Right cardiac atrium (tissue), 5 donors: ENCODE measurements at regions not wholly inside any gene's neighbourhood (a gene's known extent, or its start where the extent isn't known, plus 50 kb on each side); places are given as distances from the start of the nearest gene placed in this dataset.
A peak's percentile ranks its signal among the peaks of the same experiment; 100 is the strongest.

Source experiments
- ATAC-seq, 2 donors: fragments of 200-7000 bp; cut with Tn5 transposase; one replicate each; pipeline versions ENCODE4 v1.8.0 to v1.9.1; 2020; ENCODE audit warnings: moderate library complexity in 2 of 2, mild to moderate bottlenecking in 1 of 2
- DNase-seq, 3 donors: peaks; one replicate each; pipeline ENCODE4 v3.0.0-alpha.2; 2020
- H3K27ac ChIP-seq: one replicate; pipeline ENCODE4 v1.5.1; 2013; ENCODE audit warnings: mild to moderate bottlenecking, low read length, control low read depth, moderate library complexity
- H3K27me3 ChIP-seq: one replicate; pipeline ENCODE4 v1.6.1; 2013; ENCODE audit not compliant: control insufficient read depth, insufficient read depth
- H3K4me1 ChIP-seq: one replicate; pipeline ENCODE4 v1.6.1; 2013; ENCODE audit warnings: low read length; ENCODE audit not compliant: control insufficient read depth, insufficient read depth
- H3K4me3 ChIP-seq: one replicate; pipeline ENCODE4 v1.5.1; 2013; ENCODE audit warnings: low read length, control low read depth
- H3K9me3 ChIP-seq: one replicate; pipeline ENCODE4 v1.6.1; 2013; ENCODE audit warnings: low read length; ENCODE audit not compliant: control insufficient read depth
- WGBS: extraction: QIAGEN DNeasy Blood & Tissue Kit; methylation state at CpG from one replicate; pipeline ENCODE4 v1.1.7; 2013; 5-methylcytosine and 5-hydroxymethylcytosine counted together
- intact Hi-C, 4 donors: fragments of 100-400 bp; cut with DNase I; formaldehyde crosslinking; loops; one replicate each; pipeline versions ENCODE4 v1.11.0 to v1.14.0; 2022 to 2023
- donor health status: healthy with polysubstance abuse.
- donor health status: DM: no; HTN: yes; CAD: no.
- donor health status: DM: no; HTN: no; CAD: no.
- donor health status: DM: no; HTN: yes; CAD: no; lungs with severe emphysema.
- donor health status: DM: yes; HTN: yes; CAD: no.

GRCh38 chr13:42400188-42400833 lies 128.4 kb downstream of the AKAP11 start:
- intact Hi-C loops: no loop called here
- Histone ChIP-seq H3K4me1 (no peaks in the 10 kb centered on the region), H3K27ac (no peak overlapping the region), H3K9me3 (no peaks in the 10 kb centered on the region), H3K4me3 (no peak overlapping the region), H3K27me3 (no peaks in the 10 kb centered on the region)
- 76% methylated on average over 1 of the region's 1 CpG for WGBS
- no peak for ATAC-seq
- no peak for DNase-seq

- Histone ChIP-seq H3K27me3 (no peaks in the 10 kb centered on the region), H3K27ac (no peak overlapping the region), H3K9me3 (no peaks in the 10 kb centered on the region), H3K4me3 (no peak overlapping the region), H3K4me1 (no peaks in the 10 kb centered on the region)
- intact Hi-C loops: no loop called here
- 92% methylated on average over 3 of the region's 3 CpGs for WGBS
- no peak for DNase-seq
- ATAC-seq: no peak
Measured at GRCh38 chr13:42401376-42401775, 129.4 kb downstream of the AKAP11 start.

GRCh38 chr13:42405665-42406390 lies 133.9 kb downstream of the AKAP11 start:
- DNase-seq (no peak), ATAC-seq (no peak)
- Histone ChIP-seq H3K4me1 (no peaks in the 10 kb centered on the region), H3K4me3 (no peak overlapping the region), H3K27ac (no peak overlapping the region), H3K9me3 (no peaks in the 10 kb centered on the region), H3K27me3 (no peaks in the 10 kb centered on the region)
- intact Hi-C loops: no loop called here
- 58% methylated on average over 9 of the region's 9 CpGs for WGBS

- Histone ChIP-seq H3K9me3 (no peaks in the 10 kb centered on the region), H3K27me3 (no peaks in the 10 kb centered on the region), H3K27ac (no peak overlapping the region), H3K4me3 (no peak overlapping the region), H3K4me1 (no peaks in the 10 kb centered on the region)
- WGBS: 79% methylated on average over 3 of the region's 3 CpGs
- ATAC-seq: no peak
- intact Hi-C loops: no loop called here
- DNase-seq: no peak
Measured at GRCh38 chr13:42409075-42409474, 137.1 kb downstream of the AKAP11 start.

DNA sequence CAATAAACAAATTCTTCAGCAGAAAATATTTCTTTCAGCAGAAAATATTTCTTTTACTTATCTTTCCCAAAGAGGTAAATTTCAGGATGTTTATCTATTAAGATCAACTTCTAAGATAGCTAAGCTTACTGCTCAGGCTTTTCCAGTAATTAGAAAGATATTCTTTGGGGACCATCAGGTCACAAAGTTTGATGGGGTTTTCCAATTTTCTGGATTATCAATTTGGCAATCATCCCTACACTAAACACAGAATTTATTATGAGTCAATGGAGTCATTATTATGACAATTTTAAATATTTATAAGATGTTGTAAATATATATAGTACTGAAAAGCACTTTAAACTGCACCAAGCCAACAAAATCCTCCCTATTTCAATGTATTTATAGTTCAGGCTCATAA lies 137.6 kb downstream of the AKAP11 start:
- Histone ChIP-seq H3K4me1 (no peaks in the 10 kb centered on the region), H3K9me3 (no peaks in the 10 kb centered on the region), H3K27me3 (no peaks in the 10 kb centered on the region), H3K27ac (no peak overlapping the region), H3K4me3 (no peak overlapping the region)
- intact Hi-C loops: no loop called here
- ATAC-seq (no peak), DNase-seq (no peak)

DNA sequence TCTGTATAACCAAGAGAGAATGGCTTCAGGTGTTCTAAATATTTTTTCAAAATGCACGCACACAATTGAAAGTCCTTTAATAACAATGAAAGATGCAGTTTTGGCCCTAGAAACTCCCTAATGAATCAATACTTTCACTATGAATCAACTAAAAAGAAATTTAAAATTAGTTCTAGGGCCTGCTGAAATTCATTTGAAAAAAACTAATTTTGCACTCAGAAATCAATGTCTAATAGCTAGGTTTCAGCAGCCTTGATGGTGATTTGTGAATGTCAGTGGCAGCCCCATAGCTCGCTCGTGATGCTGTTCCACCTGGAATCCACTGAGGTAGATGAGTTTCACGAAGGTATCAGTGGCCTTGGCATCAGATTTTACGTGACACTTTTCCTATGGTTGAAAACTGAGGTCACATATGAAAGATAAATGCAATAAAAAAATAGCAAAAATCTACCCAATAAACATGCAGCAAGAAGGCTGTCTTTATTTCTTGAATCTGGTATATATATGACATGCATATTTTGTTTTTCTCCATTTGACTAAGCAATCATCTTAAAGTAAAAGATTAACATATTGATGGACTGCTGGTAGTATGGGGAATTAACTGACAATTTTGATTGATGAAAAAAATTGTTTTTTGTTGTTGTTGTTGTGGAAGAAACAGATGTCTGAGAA lies 141.0 kb downstream of the AKAP11 start:
- intact Hi-C loops: no loop called here
- WGBS: 89% methylated on average over 5 of the region's 5 CpGs
- no peak for DNase-seq

GRCh38 chr13:42413484-42413815 lies 141.5 kb downstream of the AKAP11 start:
- no peak overlapping the region for H3K4me3 ChIP-seq
- DNase-seq (peak in 1 of 3 donors; percentile 42), ATAC-seq (no peak)
- intact Hi-C loops: no loop called here
- WGBS: 51% methylated on average over 3 of the region's 3 CpGs
- H3K27me3 ChIP-seq: no peaks in the 10 kb centered on the region
- H3K4me1 ChIP-seq: no peaks in the 10 kb centered on the region
- no peak overlapping the region for H3K27ac ChIP-seq
- no peaks in the 10 kb centered on the region for H3K9me3 ChIP-seq

More for the DNA sequence above, 141.0 kb downstream of the AKAP11 start:
- Histone ChIP-seq H3K4me3 (no peak overlapping the region), H3K9me3 (no peaks in the 10 kb centered on the region), H3K27me3 (no peaks in the 10 kb centered on the region), H3K27ac (no peak overlapping the region), H3K4me1 (no peaks in the 10 kb centered on the region)
- ATAC-seq: no peak

- no peak overlapping the region for H3K27ac ChIP-seq
- H3K4me3 ChIP-seq: no peak overlapping the region
- WGBS: 79% methylated on average over 3 of the region's 3 CpGs
- intact Hi-C loops: no loop called here
- ATAC-seq (no peak), DNase-seq (no peak)
- no peaks in the 10 kb centered on the region for H3K9me3 ChIP-seq
- peaks cover 2% of the 10 kb centered on the region for H3K27me3 ChIP-seq
- H3K4me1 ChIP-seq: no peaks in the 10 kb centered on the region
Measured at GRCh38 chr13:42417626-42418025, 145.7 kb downstream of the AKAP11 start.

DNA sequence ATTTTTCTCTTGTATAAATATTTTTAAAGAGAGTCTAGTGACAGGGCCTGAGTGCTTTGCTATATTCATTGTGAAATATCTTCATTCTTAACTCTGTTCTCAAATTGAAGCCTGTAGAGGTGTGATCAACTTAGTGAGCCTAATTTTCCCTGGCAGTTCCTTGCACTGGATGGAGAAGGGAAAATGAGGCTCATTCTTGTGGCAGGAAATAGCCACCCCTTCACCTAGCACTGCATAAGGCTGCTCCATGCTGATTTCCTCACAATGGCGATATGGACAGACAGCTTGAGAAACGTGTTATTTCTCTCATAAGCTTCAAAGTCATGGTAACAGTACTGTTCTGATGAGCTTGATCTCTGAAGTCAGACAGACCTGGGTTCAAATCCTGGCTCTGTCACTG lies 146.2 kb downstream of the AKAP11 start:
- no peak for DNase-seq
- Histone ChIP-seq H3K4me1 (no peaks in the 10 kb centered on the region), H3K4me3 (no peak overlapping the region), H3K27me3 (peaks cover 2% of the 10 kb centered on the region), H3K9me3 (no peaks in the 10 kb centered on the region), H3K27ac (no peak overlapping the region)
- 65% methylated on average over 2 of the region's 2 CpGs for WGBS
- no peak for ATAC-seq
- intact Hi-C loops: no loop called here

DNA sequence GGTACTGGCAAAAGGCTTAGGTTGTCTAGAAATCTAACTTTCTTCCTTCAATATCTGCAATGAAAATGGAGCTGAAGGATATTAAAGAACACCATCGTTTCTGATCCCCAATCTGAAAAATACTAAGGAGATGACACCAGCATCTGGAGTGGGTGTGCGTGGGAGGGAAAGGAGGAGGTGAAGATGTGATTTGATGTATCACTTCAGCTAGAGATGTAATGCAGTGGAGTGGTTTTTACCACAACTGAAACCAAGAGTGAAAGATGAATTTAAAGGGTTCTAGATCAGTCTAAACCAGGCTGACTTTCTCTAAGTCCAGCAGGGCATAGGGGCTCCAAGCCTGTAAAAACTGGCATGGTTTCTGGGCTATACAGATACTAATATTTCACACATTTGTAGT lies 148.4 kb downstream of the AKAP11 start:
- Histone ChIP-seq H3K4me1 (no peaks in the 10 kb centered on the region), H3K27ac (no peak overlapping the region), H3K4me3 (no peak overlapping the region), H3K9me3 (no peaks in the 10 kb centered on the region), H3K27me3 (peaks cover 2% of the 10 kb centered on the region)
- DNase-seq (no peak), ATAC-seq (no peak)
- WGBS: 86% methylated on average over 2 of the region's 2 CpGs
- intact Hi-C loops: no loop called here

DNA sequence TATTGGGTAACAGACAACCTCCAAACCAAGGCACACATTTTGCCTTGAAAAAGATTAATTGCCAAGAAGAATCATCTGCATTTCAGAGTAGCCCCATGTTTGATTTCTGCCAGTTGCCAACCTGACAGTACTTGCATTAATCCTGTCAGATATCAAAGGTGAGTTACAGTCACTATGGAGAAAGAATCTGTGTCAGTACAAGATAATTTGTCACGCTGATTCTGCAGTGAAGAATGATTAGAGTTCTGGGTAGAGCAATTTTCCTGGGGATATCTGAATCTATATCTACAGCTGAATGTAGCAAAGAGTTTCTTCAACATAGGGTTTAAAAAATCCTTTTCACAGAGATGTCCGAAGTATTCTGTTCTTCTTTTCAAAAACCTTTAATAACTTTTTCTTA lies 150.7 kb downstream of the AKAP11 start:
- ATAC-seq: no peak
- no peaks in the 10 kb centered on the region for H3K4me1 ChIP-seq
- 74% methylated on average over 2 of the region's 2 CpGs for WGBS
- DNase-seq: no peak
- intact Hi-C loops: no loop called here
- no peak overlapping the region for H3K4me3 ChIP-seq
- H3K9me3 ChIP-seq: no peaks in the 10 kb centered on the region
- H3K27ac ChIP-seq: no peak overlapping the region
- peaks cover 2% of the 10 kb centered on the region for H3K27me3 ChIP-seq
